GM19099 (cell line): ENCODE measurements at regions not wholly inside any gene's neighbourhood (a gene's known extent, or its start where the extent isn't known, plus 50 kb on each side); places are given as distances from the start of the nearest gene placed in this dataset.

ENCODE experiments used
- POLR2A ChIP-seq: IDR thresholded peaks from 3 replicates; pipeline ENCODE4 v1.6.1; 2011; ENCODE audit warnings: low read depth; ENCODE audit not compliant: insufficient read length; ENCODE audit errors: extremely low read depth

DNA sequence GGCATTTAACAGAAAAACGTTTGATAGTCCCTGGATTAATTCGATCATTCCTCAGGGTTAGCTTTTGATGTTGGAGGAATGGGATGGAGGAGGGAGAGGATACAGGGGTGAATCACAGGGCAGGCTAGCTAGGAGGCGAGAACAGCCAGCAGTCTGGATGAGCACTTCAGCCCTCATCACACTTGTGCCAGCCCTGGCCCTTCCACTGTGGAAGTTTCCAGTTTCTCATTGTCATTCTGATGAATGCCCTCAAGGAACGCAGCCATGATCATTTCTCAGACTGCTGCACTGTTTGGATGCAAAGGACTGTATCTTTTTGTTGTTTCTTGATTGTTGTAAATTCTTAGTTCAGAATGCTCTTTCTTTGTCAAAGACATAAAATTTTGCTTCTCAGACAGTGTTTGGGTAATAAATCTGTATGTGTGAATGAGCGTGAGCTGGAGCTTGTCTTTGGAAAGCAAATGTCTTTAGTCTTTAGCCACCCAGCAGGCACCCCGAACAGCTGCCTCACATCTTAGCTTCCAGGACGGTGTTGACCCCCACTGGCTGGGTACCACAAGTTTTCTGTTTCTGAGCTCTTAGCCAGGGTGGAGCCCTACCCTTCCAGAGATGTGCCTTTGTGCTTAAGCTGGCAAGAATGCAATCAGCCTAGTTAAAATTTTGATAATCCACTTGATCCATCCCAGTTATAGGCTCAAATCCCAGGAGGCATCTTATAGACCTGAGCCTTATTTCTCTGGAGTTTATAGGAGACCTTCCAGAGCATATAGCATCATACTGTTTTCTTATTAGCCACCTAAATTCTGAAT lies 121.1 kb downstream of the PDCD6IP start:
- TF ChIP-seq POLR2A: no peak

DNA sequence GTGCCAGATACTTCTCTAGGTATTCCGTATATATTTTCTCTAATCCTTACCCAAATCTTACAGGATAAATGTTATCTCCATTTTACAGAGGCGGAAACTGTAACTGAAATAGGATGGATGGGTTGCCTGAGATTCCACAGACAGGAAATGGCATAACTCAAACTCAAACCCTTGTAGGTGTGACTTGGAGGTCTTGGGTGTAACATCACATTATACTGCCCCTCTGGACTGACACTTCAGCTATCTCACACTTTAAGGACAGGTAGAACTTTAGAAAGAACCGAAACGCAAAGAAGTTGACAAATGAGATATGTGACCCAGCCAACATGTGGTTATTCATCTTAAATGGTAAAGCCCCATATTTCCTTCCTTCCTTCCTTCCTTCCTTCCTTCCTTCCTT lies 122.1 kb downstream of the PDCD6IP start:
- TF ChIP-seq POLR2A: no peak

DNA sequence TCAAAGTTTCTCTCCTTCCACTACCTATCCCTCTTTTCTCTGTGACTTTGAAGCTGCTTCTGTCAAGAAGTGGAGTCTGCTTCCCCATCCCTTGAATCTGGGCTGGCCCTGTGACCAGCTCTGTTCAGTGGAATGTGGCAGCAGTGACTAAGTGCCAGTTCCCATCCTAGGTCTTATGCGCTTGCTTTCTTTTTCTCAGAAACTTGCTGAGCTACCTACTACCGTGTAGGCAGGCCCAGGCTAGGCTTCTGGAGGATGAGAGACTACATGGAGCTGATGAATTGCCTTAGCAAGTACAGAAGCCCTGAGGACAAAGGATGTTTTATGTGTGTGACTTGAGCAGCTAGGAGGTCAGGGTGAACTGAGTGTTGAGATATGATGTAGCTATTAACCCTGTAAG lies 123.2 kb downstream of the PDCD6IP start:
- no peak for TF ChIP-seq POLR2A

DNA sequence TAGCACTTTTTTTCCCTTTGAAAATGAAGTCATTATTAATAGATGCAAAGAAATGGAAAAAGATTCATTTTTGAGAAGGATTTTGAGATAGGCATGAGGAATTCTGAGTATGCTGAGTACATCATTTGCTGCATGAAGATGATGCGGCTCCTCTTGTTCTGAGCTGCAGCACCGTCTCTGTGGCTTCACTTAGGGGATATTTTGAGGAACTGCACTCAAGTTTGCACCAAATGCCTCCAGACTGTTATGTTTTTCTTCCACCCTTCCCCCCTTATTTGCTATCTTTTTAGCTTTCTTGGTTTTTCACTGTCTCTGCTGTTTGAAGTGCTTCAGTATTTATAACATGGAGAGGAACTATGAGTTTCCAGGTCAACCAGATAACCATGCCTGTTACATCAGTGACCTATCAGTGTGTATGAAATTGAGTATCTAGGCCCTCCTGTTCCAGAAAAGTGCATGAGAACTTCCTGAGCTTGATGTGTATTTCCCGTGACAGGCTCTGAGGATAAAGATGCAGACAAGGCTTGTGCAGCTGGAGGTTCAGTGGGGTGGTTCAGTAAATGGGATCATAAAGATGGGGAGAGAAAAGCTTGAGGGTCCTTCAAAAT lies 128.7 kb downstream of the PDCD6IP start:
- TF ChIP-seq POLR2A: no peak

- TF ChIP-seq POLR2A: no peak
Measured at GRCh38 chr3:33929813-33930212, 131.4 kb downstream of the PDCD6IP start.

DNA sequence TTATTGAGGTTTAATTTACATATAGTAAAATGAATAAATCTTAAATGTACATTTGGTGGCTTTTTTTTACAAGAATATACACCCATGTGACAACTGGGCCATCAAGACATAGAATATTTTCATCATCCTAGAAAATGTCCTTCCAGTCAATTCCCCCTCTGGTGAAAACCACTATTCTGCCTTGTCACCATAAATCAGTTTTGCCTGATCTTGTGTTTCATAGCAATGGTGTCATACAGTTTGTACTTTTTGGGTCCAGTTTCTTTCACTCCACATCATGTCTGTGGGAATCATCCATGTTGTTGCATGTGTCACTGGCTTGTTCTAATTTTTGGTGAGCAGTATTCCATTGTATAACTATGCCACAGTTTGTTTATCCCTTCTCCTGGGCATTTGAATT lies 133.1 kb downstream of the PDCD6IP start:
- TF ChIP-seq POLR2A: no peak

DNA sequence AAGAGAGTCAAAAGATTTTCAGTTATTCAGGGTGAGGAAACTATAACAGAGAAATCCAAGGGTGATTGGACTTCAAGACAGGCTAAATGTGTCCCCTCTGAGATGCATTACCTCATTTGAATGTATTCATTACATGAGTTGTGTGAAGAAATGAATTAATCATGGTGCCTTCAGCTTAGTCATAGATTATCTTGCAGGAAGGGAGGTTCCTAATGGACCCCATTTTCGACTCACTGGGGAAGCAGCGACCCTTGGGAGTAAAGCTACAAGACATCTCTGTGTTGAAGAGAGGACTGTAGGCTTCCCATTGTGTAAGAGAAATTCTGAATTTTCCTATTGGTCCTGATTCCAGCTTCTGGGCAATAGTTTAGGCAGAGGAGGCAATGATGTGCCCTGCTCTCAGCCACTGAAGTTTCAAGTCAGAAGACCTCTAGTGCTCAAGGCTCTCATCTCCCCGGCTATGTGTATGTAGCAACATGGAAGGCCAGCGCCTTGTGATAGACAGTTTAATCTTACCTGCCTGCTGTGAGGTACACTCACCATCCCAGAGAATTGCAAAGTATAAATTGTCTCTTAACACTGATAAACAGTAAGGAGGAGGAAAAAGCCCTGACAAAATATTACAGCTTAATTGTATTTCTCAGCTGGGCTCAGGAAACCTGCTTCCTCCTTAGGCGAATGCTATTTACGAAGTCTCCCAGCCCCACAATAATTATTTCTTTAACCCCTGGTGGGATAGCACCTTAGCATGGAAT lies 133.8 kb downstream of the PDCD6IP start:
- no peak for TF ChIP-seq POLR2A

GRCh38 chr3:33936171-33936920 lies 137.9 kb downstream of the PDCD6IP start:
- no peak for TF ChIP-seq POLR2A

GRCh38 chr3:33936921-33937525 lies 138.6 kb downstream of the PDCD6IP start:
- TF ChIP-seq POLR2A: no peak

DNA sequence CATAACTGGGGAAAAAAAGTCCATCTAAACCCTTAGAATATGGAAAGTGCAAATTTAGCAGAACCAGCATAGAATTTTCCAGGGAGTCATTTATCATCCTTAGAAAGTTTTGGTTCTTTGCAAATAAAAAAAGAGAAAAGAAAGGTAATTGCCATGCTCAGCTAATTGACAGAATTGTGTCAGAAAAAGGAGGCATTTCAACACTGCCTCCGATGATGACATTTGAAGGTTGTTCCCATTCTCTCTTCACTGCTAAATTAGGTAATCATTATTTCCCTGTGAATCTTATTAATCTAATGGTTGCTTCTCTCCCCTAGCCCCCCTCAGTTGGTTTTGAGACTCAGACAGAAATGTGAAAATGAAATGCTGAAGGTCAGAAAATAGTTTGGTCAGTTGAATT lies 139.2 kb downstream of the PDCD6IP start:
- no peak for TF ChIP-seq POLR2A

DNA sequence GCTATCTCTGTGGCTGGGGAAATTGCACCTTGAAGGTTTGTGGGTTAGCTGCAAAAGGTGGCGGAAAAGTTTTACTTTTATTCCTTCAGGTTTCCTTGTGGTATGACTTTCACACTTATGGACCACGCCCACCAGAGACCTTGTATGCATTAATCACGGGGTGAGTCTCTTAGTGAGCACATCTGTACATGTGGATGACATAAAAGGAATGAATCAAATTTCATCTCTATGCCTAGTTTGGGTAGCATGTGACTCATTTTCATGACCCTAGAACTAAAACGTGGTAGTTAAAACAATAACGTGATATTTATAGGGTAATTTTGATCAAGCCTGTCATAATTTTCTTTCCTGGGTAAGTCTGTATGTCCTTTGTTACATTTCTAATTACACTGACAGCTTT lies 141.7 kb downstream of the PDCD6IP start:
- no peak for TF ChIP-seq POLR2A

DNA sequence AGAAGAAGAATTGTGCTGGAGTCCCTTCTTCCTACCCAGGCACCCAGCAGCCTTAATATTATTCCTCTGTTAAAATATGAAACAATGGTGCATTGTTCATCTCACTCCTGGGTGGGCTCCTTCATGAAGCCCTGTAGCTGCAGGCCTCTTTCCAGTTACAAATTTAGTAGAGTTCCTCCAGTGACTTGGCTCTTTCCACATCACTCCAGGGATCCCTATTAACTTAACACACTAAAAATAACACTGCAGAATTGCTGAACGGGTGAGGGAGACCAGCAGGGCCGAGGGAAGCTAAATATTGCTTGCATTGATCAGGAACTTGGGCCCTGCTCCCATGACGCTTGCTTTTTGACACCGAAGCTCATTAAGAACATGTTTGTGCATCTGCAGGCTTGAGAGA lies 142.3 kb downstream of the PDCD6IP start:
- TF ChIP-seq POLR2A: no peak

DNA sequence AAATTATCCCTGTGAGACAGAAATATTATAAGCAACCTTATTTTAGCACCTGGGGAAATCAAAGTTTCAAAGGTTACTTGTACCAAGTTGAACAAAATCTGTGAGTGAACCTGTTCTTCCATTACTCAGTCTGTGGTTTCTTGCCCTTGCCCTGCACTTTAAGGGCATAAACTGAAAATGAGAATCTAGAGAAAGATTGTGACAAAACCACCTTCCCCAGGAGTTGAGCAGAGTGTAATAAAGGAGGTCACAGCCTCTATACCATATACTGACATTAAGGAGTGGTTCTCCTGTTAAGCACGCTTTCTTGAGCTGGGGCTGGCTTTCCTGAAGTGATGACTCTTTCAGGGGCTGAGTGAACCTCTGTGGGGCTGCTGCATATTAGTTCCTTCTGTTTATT lies 143.4 kb downstream of the PDCD6IP start:
- no peak for TF ChIP-seq POLR2A

GRCh38 chr3:33942483-33943150 lies 144.2 kb downstream of the PDCD6IP start:
- TF ChIP-seq POLR2A: no peak
